ENCODE measurements at regions not wholly inside any gene's neighbourhood (a gene's known extent, or its start where the extent isn't known, plus 50 kb on each side); places are given as distances from the start of the nearest gene placed in this dataset.

DNA sequence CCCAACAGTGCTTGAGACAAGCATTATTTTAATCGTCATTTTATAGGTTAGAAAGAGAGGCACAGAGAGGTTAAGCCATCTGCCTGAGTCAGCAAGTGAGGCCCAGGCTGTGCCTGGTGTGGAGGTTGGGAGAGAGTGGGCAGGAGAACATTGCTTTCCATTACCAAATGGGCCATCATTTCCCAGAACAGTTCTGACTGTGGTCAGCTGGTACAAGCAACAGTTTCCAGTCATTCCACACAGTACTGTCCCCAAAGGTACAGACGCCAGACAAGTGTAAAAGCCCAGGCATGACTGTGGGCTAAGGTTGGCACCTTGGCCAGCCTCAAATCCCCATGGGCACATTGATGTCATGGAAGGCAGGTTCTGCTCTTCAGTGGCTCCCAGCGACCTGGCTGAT lies 98.2 kb upstream of the LCLAT1 start:
- no TSS peak for BruUV-seq (replicated peaks)

More for the DNA sequence above, 98.2 kb upstream of the LCLAT1 start:
- Histone ChIP-seq H3K27me3 (ENCODE audit: insufficient read depth, low read length) (no peaks in the 10 kb centered on the region), H3K4me2 (ENCODE audit: low read length) (no peak overlapping the region), H3K36me3 (ENCODE audit: control insufficient read depth in 1 of 2, insufficient read depth in 2 of 2, low read length in 2 of 2) (no peaks in the 10 kb centered on the region), H2AFZ (ENCODE audit: low read depth, low read length, poor library complexity, severe bottlenecking) (no peak overlapping the region), H3K9me3 (ENCODE audit: control insufficient read depth in 1 of 2, insufficient read depth in 1 of 2, low read depth in 1 of 2, low read length in 2 of 2) (no peaks in the 10 kb centered on the region), H3K79me2 (ENCODE audit: insufficient read depth, low read length) (no peaks in the 10 kb centered on the region), H3K27ac (ENCODE audit: low read depth, low read length) (no peak overlapping the region), H3K9me2 (ENCODE audit: insufficient read depth) (no peaks in the 10 kb centered on the region), H4K20me1 (ENCODE audit: insufficient read depth) (no peaks in the 10 kb centered on the region), H3K4me3 (replicated peaks in 1 of 2; ENCODE audit: low read depth in 1 of 2, low read length in 2 of 2) (no peak overlapping the region), H3K4me1 (ENCODE audit: control insufficient read depth in 1 of 2, insufficient read depth in 2 of 2, low read length in 2 of 2) (no peaks in the 10 kb centered on the region), H3K9ac (ENCODE audit: low read length) (no peak overlapping the region)
- ATAC-seq (no peak), DNase-seq (ENCODE audit: low read depth, low spot score) (no peak)
- ChIA-PET POLR2A (no interaction called here), CTCF (no interaction called here), RAD21 (ENCODE audit: low non-redundant PET in 1 of 2, low total read pairs in 2 of 2, uncharacterized antibody in 2 of 2, unreplicated experiment in 2 of 2) (no interaction called here)
- intact Hi-C loops (cut with micrococcal nuclease), result no loop called here
- TF ChIP-seq POLR2A (IDR thresholded peaks at IDR 0.05; ENCODE audit: borderline replicate concordance, extremely low read depth, insufficient read depth, insufficient read length), result no peak
- TF ChIP-seq TCF7L2 (IDR thresholded peaks at IDR 0.05; ENCODE audit: borderline replicate concordance, extremely low read depth, insufficient read depth, insufficient read length), result no peak
- no peak for TF ChIP-seq REST (IDR thresholded peaks at IDR 0.05; ENCODE audit: low read depth)
- TF ChIP-seq SP1 (IDR thresholded peaks at IDR 0.05; ENCODE audit: low read depth), result no peak
- TF ChIP-seq ZNF274 (IDR thresholded peaks at IDR 0.05; ENCODE audit: low read depth, low read length), result no peak
- TF ChIP-seq, protein P1, sequence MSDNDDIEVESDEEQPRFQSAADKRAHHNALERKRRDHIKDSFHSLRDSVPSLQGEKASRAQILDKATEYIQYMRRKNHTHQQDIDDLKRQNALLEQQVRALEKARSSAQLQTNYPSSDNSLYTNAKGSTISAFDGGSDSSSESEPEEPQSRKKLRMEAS (IDR thresholded peaks at IDR 0.05), result no peak
- no peak for TF ChIP-seq CEBPB (IDR thresholded peaks at IDR 0.05; ENCODE audit: low read depth)
- no peak for TF ChIP-seq SIN3A (IDR thresholded peaks at IDR 0.05; ENCODE audit: low read depth)
